HEK293T (cell line): ENCODE measurements at regions not wholly inside any gene's neighbourhood (a gene's known extent, or its start where the extent isn't known, plus 50 kb on each side); places are given as distances from the start of the nearest gene placed in this dataset.

ENCODE experiments used
- FOXK2 ChIP-seq: fragments of 450-650 bp; IDR thresholded peaks from 2 replicates; pipeline ENCODE4 v1.6.1; 2016; ENCODE audit warnings: mild to moderate bottlenecking
- PKNOX1 ChIP-seq: fragments of 450-650 bp; IDR thresholded peaks from 2 replicates; pipeline ENCODE4 v1.6.1; 2016

- TF ChIP-seq PKNOX1: no peak
- TF ChIP-seq FOXK2: no peak
Observed at GRCh38 chr15:39498629-39499028, 82.2 kb upstream of the THBS1 start.
